WTC11 (cell line): ENCODE measurements at regions not wholly inside any gene's neighbourhood (a gene's known extent, or its start where the extent isn't known, plus 50 kb on each side); places are given as distances from the start of the nearest gene placed in this dataset.

Source experiments
- ATAC-seq: fragments of 200-7000 bp; cut with Tn5 transposase; 2 replicates; pipeline ENCODE4 v1.10.0; 2021; ENCODE audit warnings: mild to moderate bottlenecking, moderate library complexity
- CTCF ChIA-PET: fragments of 300-600 bp; sonication (Branson Sonifier 250); formaldehyde crosslinking; loops from one replicate; lab custom pipeline; 2021; ENCODE audit warnings: antibody characterized with exemption; lab: Charles Lee
- POLR2A ChIA-PET: fragments of 350-600 bp; sonication (Branson Sonifier 250); formaldehyde crosslinking; loops from one replicate; lab custom pipeline; 2021; ENCODE audit warnings: antibody characterized with exemption; lab: Charles Lee
- DNase-seq: peaks from one replicate; pipeline ENCODE4 v3.0.0; 2021; ENCODE audit warnings: low spot score
- H3K27ac Mint-ChIP-seq: 2 replicates; pipeline ENCODE4 v1.8.0; 2021; ENCODE audit warnings: mixed read lengths
- H3K27me3 Mint-ChIP-seq: 2 replicates; pipeline ENCODE4 v1.8.0; 2021; ENCODE audit warnings: low read depth, mild to moderate bottlenecking, moderate library complexity, mixed read lengths
- H3K36me3 Mint-ChIP-seq: 2 replicates; pipeline ENCODE4 v1.8.0; 2021; ENCODE audit warnings: mixed read lengths
- H3K4me1 Mint-ChIP-seq: 2 replicates; pipeline ENCODE4 v1.8.0; 2022; ENCODE audit warnings: mixed read lengths
- H3K4me3 Mint-ChIP-seq: 2 replicates; pipeline ENCODE4 v1.8.0; 2021; ENCODE audit warnings: mild to moderate bottlenecking, moderate library complexity, mixed read lengths
- H3K9me3 Mint-ChIP-seq: 2 replicates; pipeline ENCODE4 v1.8.0; 2021; ENCODE audit warnings: mixed read lengths
- AR ChIP-seq: fragments of 250-450 bp; sonication (Bioruptor Pico); IDR thresholded peaks from 2 replicates; pipeline ENCODE4 v1.9.0; 2021; ENCODE audit warnings: mild to moderate bottlenecking
- ARID4B ChIP-seq: sonication (generic); formaldehyde crosslinking; IDR thresholded peaks from 2 replicates; pipeline ENCODE4 v1.8.0; 2023; ENCODE audit warnings: missing genetic modification reagents, mild to moderate bottlenecking, borderline replicate concordance
- ATF1 ChIP-seq: sonication (generic); formaldehyde crosslinking; IDR thresholded peaks from 2 replicates; pipeline ENCODE4 v1.8.1; 2023; ENCODE audit warnings: mild to moderate bottlenecking, moderate library complexity, missing genetic modification reagents
- ATF3 ChIP-seq: sonication (generic); formaldehyde crosslinking; conservative IDR thresholded peaks from 2 replicates; pipeline ENCODE4 v1.8.1; 2022; ENCODE audit warnings: mild to moderate bottlenecking, missing genetic modification reagents
- CBFB ChIP-seq: sonication (generic); formaldehyde crosslinking; IDR thresholded peaks from 2 replicates; pipeline ENCODE4 v1.8.1; 2022; ENCODE audit warnings: mild to moderate bottlenecking, low read depth, missing genetic modification reagents
- CREB1 ChIP-seq: sonication (generic); formaldehyde crosslinking; IDR thresholded peaks from 2 replicates; pipeline ENCODE4 v1.8.0; 2023; ENCODE audit warnings: mild to moderate bottlenecking, missing genetic modification reagents
- ESRRA ChIP-seq: sonication (generic); formaldehyde crosslinking; IDR thresholded peaks from 2 replicates; pipeline ENCODE4 v1.8.1; 2022; ENCODE audit warnings: mild to moderate bottlenecking, missing genetic modification reagents, borderline replicate concordance
- FOXJ3 ChIP-seq: sonication (generic); formaldehyde crosslinking; IDR thresholded peaks from 2 replicates; pipeline ENCODE4 v1.9.0; 2021; ENCODE audit warnings: missing genetic modification reagents, mild to moderate bottlenecking, borderline replicate concordance
- FOXP1 ChIP-seq: sonication (generic); formaldehyde crosslinking; IDR thresholded peaks from 2 replicates; pipeline ENCODE4 v1.8.0; 2022; ENCODE audit warnings: missing genetic modification reagents, mild to moderate bottlenecking, moderate library complexity, borderline replicate concordance
- GABPB1 ChIP-seq: sonication (generic); formaldehyde crosslinking; IDR thresholded peaks from 2 replicates; pipeline ENCODE4 v1.8.1; 2023; ENCODE audit warnings: mild to moderate bottlenecking, missing genetic modification reagents
- GTF2I ChIP-seq: fragments of 250-450 bp; sonication (Bioruptor Pico); conservative IDR thresholded peaks from 2 replicates; pipeline ENCODE4 v1.4.0; 2021; ENCODE audit warnings: mild to moderate bottlenecking
- MYBL2 ChIP-seq: sonication (generic); formaldehyde crosslinking; IDR thresholded peaks from 2 replicates; pipeline ENCODE4 v1.8.1; 2023; ENCODE audit warnings: mild to moderate bottlenecking, moderate library complexity, missing genetic modification reagents
- NFATC4 ChIP-seq: fragments of 250-450 bp; sonication (Bioruptor Pico); IDR thresholded peaks from 2 replicates; pipeline ENCODE4 v1.9.0; 2021; ENCODE audit warnings: mild to moderate bottlenecking
- NFE2L1 ChIP-seq: sonication (generic); formaldehyde crosslinking; IDR thresholded peaks from 2 replicates; pipeline ENCODE4 v1.8.1; 2023; ENCODE audit warnings: missing genetic modification reagents
- NR1H2 ChIP-seq: sonication (generic); formaldehyde crosslinking; IDR thresholded peaks from 2 replicates; pipeline ENCODE4 v1.9.0; 2021; ENCODE audit warnings: mild to moderate bottlenecking, moderate library complexity, missing genetic modification reagents
- PRRX2 ChIP-seq: fragments of 250-450 bp; sonication (Bioruptor Pico); IDR thresholded peaks from 2 replicates; pipeline ENCODE4 v1.8.0; 2021; ENCODE audit warnings: mild to moderate bottlenecking
- RELA ChIP-seq: sonication (generic); formaldehyde crosslinking; IDR thresholded peaks from 2 replicates; pipeline ENCODE4 v1.8.1; 2022; ENCODE audit warnings: missing genetic modification reagents, mild to moderate bottlenecking, borderline replicate concordance
- SMAD4 ChIP-seq: sonication (generic); formaldehyde crosslinking; IDR thresholded peaks from 2 replicates; pipeline ENCODE4 v1.8.0; 2022; ENCODE audit warnings: mild to moderate bottlenecking, missing genetic modification reagents
- TCF7 ChIP-seq: sonication (generic); formaldehyde crosslinking; IDR thresholded peaks from 2 replicates; pipeline ENCODE4 v1.8.0; 2022; ENCODE audit warnings: mild to moderate bottlenecking, low read depth, missing genetic modification reagents, moderate library complexity
- TP53 ChIP-seq: sonication (generic); formaldehyde crosslinking; IDR thresholded peaks from 2 replicates; pipeline ENCODE4 v1.8.1; 2023; ENCODE audit warnings: mild to moderate bottlenecking, missing genetic modification reagents
- USF1 ChIP-seq: sonication (generic); formaldehyde crosslinking; IDR thresholded peaks from 2 replicates; pipeline ENCODE4 v1.8.0; 2022; ENCODE audit warnings: mild to moderate bottlenecking, missing genetic modification reagents
- ZNF219 ChIP-seq: sonication (generic); formaldehyde crosslinking; IDR thresholded peaks from 2 replicates; pipeline ENCODE4 v1.8.0; 2023; ENCODE audit warnings: missing genetic modification reagents, mild to moderate bottlenecking, borderline replicate concordance
- ZNF317 ChIP-seq: sonication (generic); formaldehyde crosslinking; IDR thresholded peaks from 2 replicates; pipeline ENCODE4 v1.8.1; 2023; ENCODE audit warnings: low read depth, mild to moderate bottlenecking, moderate library complexity, missing genetic modification reagents, borderline replicate concordance

GRCh38 chr10:83892737-83893136 lies 246.6 kb upstream of the GHITM start:
- no peaks in the 10 kb centered on the region for H3K9me3 Mint-ChIP-seq
- no peak overlapping the region for H3K27ac Mint-ChIP-seq
- H3K27me3 Mint-ChIP-seq = no peaks in the 10 kb centered on the region; the same call in 1 of the 2 replicates
- ATAC-seq = peak; percentile 47; the same call in 1 of the 2 replicates
- no peaks in the 10 kb centered on the region for H3K4me1 Mint-ChIP-seq
- no peak overlapping the region for H3K4me3 Mint-ChIP-seq
- TF ChIP-seq ARID4B (CRISPR knock-in tag) (no peak), NFATC4 (no peak), CBFB (no peak), ESRRA (CRISPR knock-in tag) (no peak), TCF7 (CRISPR knock-in tag) (no peak), NFE2L1 (CRISPR knock-in tag) (no peak), ATF3 (CRISPR knock-in tag) (no peak), TP53 (CRISPR knock-in tag) (no peak), ZNF317 (CRISPR knock-in tag) (no peak), FOXP1 (no peak), ZNF219 (no peak), NR1H2 (CRISPR knock-in tag) (no peak), USF1 (no peak), FOXJ3 (CRISPR knock-in tag) (no peak)
- POLR2A ChIA-PET = no interaction called here
- no peak for DNase-seq
- CTCF ChIA-PET = interaction anchor here (0.9 kb wide), 1 partner anchor 21 kb away, joined by 3 read pairs; no protein-coding TSS in a partner anchor
- no peaks in the 10 kb centered on the region for H3K36me3 Mint-ChIP-seq

GRCh38 chr10:83896219-83896618 lies 243.1 kb upstream of the GHITM start:
- H3K9me3 Mint-ChIP-seq = peaks cover 8% of the 10 kb centered on the region; the same call in 1 of the 2 replicates
- no peak overlapping the region for H3K27ac Mint-ChIP-seq
- no peak for DNase-seq
- no peak overlapping the region for H3K4me3 Mint-ChIP-seq
- no peak; the same call in 1 of the 2 replicates for ATAC-seq
- ChIA-PET CTCF (interaction anchor here (0.6 kb wide), 1 partner anchor 22 kb away, joined by 3 read pairs; no protein-coding TSS in a partner anchor), POLR2A (no interaction called here)
- peaks cover 5% of the 10 kb centered on the region; the same call in 1 of the 2 replicates for H3K36me3 Mint-ChIP-seq
- H3K27me3 Mint-ChIP-seq = no peaks in the 10 kb centered on the region; the same call in 1 of the 2 replicates
- H3K4me1 Mint-ChIP-seq = no peaks in the 10 kb centered on the region
- no peak for TF ChIP-seq ESRRA (CRISPR knock-in tag)
- no peak for TF ChIP-seq GTF2I (CRISPR knock-in tag)
- TF ChIP-seq PRRX2 (CRISPR knock-in tag) = no peak
- TF ChIP-seq CREB1 (CRISPR knock-in tag) = no peak
- TF ChIP-seq SMAD4 (CRISPR knock-in tag) = no peak
- no peak for TF ChIP-seq RELA (CRISPR knock-in tag)
- no peak for TF ChIP-seq AR (CRISPR knock-in tag)
- no peak for TF ChIP-seq MYBL2 (CRISPR knock-in tag)
- no peak for TF ChIP-seq NFE2L1 (CRISPR knock-in tag)
- TF ChIP-seq NFATC4 = no peak
- no peak for TF ChIP-seq ARID4B (CRISPR knock-in tag)
- no peak for TF ChIP-seq ATF1
- TF ChIP-seq GABPB1 = no peak
